ENCODE measurements at regions not wholly inside any gene's neighbourhood (a gene's known extent, or its start where the extent isn't known, plus 50 kb on each side); places are given as distances from the start of the nearest gene placed in this dataset.

DNA sequence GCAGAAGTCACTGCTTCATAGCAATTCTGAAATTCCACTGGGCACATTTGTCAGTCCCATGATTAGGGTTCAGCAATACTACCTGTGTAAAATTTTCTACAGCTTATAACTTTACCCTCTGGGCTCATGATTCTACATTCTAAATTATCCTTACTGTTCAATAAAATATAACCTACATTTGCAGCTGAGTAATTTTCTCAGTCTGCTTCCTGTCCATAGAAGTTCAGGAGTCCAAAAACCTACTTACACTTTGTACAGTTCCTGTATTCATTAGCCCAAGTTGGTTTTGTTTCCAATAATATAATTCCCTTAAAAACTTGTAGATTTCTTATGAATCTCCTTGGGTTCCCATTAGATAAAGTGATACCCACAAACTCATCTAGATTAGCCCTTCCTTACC lies 295.3 kb downstream of the SP3 start:
- peaks cover 0 to 21% of the 10 kb centered on the region in 2 donors for H3K27me3 ChIP-seq
- DNase-seq (no peak), ATAC-seq (no peak)
- no peak overlapping the region for H3K27ac ChIP-seq
- H3K4me1 ChIP-seq = no peaks in the 10 kb centered on the region
- no peaks in the 10 kb centered on the region for H3K36me3 ChIP-seq
- TF ChIP-seq CTCF (IDR thresholded peaks at IDR 0.05) = no peak
- no peaks in the 10 kb centered on the region for H3K9me3 ChIP-seq
- intact Hi-C loops (cut with DNase I) = no loop called here
- H3K4me3 ChIP-seq = no peak overlapping the region

DNA sequence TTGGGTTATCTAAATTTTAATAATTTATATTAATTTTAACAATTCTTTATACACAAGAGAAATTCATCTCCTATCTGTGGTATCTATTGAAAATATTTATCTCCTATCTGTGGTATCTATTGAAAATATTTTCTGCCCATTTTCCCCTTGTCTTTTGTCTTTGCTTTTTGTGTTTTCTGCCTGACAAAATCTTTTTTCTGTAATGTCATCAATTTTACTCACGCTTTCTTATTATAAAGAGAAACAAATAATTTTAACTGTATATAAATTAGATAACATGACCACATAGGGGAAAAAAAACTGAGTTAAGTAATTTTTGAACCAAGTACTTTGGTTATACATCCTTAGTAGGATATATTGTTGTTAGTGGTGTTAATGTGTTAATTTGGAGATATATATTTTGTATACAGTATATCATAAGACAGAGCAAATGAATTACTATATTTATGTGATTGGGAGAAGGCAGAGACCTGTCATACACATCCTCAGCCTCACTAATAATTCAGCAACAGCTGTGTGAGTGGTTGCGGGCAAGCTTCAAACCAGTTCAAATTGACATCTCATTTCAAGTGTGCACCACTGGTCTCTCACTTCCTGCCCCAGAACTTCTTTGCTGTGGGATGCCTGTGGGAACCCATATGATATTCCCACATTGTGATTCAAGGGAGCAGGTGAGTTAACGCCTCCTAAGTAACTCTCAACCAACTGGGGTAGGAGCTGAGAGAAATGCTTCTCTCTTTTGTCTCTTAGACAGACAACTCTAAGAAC lies 292.4 kb downstream of the SP3 start:
- DNase-seq (no peak), ATAC-seq (no peak)
- H3K4me3 ChIP-seq = no peak overlapping the region
- TF ChIP-seq CTCF (IDR thresholded peaks at IDR 0.05) = no peak
- no peaks in the 10 kb centered on the region for H3K36me3 ChIP-seq
- H3K27me3 ChIP-seq = peaks cover 0 to 10% of the 10 kb centered on the region in 2 donors
- no peak overlapping the region for H3K27ac ChIP-seq
- no peaks in the 10 kb centered on the region for H3K9me3 ChIP-seq
- H3K4me1 ChIP-seq = no peaks in the 10 kb centered on the region
- intact Hi-C loops (cut with DNase I) = no loop called here

DNA sequence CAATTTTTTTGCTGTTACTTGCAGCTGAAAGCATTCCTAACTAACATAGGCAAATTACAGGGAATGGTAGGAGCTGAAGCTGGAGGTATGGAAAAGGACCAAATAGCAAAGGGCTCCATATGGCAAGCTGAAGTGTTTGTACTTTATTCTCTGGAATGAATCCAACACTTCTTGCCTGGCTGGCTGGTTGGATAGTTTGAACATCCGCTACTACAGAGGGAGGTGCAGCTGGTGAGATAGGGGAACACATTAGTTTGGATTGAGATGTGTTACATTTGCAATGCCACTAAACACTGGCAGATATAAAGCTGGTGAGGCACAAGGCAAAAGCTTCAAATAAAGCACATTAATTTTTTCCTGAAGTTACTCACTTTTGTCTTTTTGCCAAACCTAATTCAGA lies 291.5 kb downstream of the SP3 start:
- Histone ChIP-seq H3K4me1 (no peaks in the 10 kb centered on the region), H3K27ac (no peak overlapping the region), H3K4me3 (no peak overlapping the region), H3K36me3 (no peaks in the 10 kb centered on the region), H3K9me3 (no peaks in the 10 kb centered on the region), H3K27me3 (peaks cover 0 to 10% of the 10 kb centered on the region in 2 donors)
- ATAC-seq (no peak), DNase-seq (no peak)
- intact Hi-C loops (cut with DNase I) = no loop called here
- TF ChIP-seq CTCF (IDR thresholded peaks at IDR 0.05) = no peak

DNA sequence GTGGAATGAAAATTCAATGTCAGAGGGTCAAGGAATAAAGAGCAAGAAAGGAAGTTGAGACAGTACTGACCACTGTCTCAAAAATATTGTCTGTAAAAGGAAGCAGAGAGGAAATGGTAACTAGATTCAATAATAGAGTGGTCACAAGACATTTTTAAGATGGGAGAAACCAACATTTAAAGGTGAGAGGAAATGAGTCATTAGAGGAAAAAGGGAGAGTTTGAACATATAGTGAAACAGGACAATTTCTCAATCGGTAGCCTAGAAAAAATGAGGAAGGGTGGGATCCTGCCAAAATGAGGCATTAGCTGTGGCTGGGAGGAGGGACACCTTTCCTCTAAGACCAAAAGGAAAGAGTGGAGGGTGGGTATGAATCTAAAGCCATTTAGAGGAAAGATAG lies 288.5 kb downstream of the SP3 start:
- H3K4me3 ChIP-seq = no peak overlapping the region
- H3K9me3 ChIP-seq = peaks cover 0 to 3% of the 10 kb centered on the region in 2 donors
- no peak for TF ChIP-seq CTCF (IDR thresholded peaks at IDR 0.05)
- DNase-seq (no peak), ATAC-seq (no peak)
- no peaks in the 10 kb centered on the region for H3K27me3 ChIP-seq
- H3K4me1 ChIP-seq = no peaks in the 10 kb centered on the region
- no peaks in the 10 kb centered on the region for H3K36me3 ChIP-seq
- H3K27ac ChIP-seq = no peak overlapping the region
- intact Hi-C loops (cut with DNase I) = no loop called here

GRCh38 chr2:173678186-173678585 lies 287.0 kb downstream of the SP3 start:
- H3K4me1 ChIP-seq = no peaks in the 10 kb centered on the region
- H3K27me3 ChIP-seq = peaks cover 0 to 7% of the 10 kb centered on the region in 2 donors
- ATAC-seq = no peak
- no peak overlapping the region for H3K27ac ChIP-seq
- TF ChIP-seq CTCF (IDR thresholded peaks at IDR 0.05) = no peak
- peaks cover 0 to 4% of the 10 kb centered on the region in 2 donors for H3K9me3 ChIP-seq
- H3K36me3 ChIP-seq = no peaks in the 10 kb centered on the region
- intact Hi-C loops (cut with DNase I) = no loop called here
- no peak overlapping the region for H3K4me3 ChIP-seq
- no peak for DNase-seq

All from left lung (tissue), 4 donors.